Lower leg skin (tissue), 3 donors: ENCODE measurements at regions not wholly inside any gene's neighbourhood (a gene's known extent, or its start where the extent isn't known, plus 50 kb on each side); places are given as distances from the start of the nearest gene placed in this dataset.

Experiments used
- POLR2A ChIP-seq, 2 donors: fragments of 450-650 bp; IDR thresholded peaks; one replicate each; pipeline ENCODE4 v1.6.1; 2016 to 2017; ENCODE audit warnings: antibody characterized with exemption in 2 of 2, mild to moderate bottlenecking in 1 of 2, moderate library complexity in 1 of 2
- TF ChIP-seq, protein P1 (sequence below), 3 donors: fragments of 450-650 bp; IDR thresholded peaks; one replicate each; pipeline ENCODE4 v1.5.1; 2016; ENCODE audit warnings: antibody characterized with exemption in 3 of 3, mild to moderate bottlenecking in 3 of 3, moderate library complexity in 2 of 3

DNA sequence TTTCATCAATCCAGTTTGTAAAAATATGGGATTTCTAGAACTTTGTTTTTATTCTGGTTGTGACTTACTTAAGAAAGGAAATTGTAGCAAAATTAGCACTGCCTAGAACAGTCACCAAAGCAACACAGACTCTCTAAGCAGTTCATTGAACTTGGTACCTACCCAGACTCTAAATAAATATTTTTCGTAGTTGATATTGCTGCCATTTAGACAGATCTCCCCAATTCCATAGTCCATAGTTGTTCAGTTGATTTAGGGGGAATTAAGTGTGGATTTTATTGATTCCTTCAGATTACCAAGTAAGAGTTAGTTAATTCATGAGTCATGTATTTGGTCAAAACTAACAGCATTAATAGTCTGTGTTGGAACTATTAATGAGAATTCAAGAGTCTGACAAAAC is 822.5 kb downstream of the DHX35 start:
- TF ChIP-seq, protein P1, sequence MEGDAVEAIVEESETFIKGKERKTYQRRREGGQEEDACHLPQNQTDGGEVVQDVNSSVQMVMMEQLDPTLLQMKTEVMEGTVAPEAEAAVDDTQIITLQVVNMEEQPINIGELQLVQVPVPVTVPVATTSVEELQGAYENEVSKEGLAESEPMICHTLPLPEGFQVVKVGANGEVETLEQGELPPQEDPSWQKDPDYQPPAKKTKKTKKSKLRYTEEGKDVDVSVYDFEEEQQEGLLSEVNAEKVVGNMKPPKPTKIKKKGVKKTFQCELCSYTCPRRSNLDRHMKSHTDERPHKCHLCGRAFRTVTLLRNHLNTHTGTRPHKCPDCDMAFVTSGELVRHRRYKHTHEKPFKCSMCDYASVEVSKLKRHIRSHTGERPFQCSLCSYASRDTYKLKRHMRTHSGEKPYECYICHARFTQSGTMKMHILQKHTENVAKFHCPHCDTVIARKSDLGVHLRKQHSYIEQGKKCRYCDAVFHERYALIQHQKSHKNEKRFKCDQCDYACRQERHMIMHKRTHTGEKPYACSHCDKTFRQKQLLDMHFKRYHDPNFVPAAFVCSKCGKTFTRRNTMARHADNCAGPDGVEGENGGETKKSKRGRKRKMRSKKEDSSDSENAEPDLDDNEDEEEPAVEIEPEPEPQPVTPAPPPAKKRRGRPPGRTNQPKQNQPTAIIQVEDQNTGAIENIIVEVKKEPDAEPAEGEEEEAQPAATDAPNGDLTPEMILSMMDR (IDR thresholded peaks at IDR 0.05) = no peak
- TF ChIP-seq POLR2A (IDR thresholded peaks at IDR 0.05) = no peak
